SU-DHL-6 (cell line): ENCODE measurements at regions not wholly inside any gene's neighbourhood (a gene's known extent, or its start where the extent isn't known, plus 50 kb on each side); places are given as distances from the start of the nearest gene placed in this dataset.

ENCODE experiments used
- H2AFZ ChIP-seq: fragments of 200-600 bp; sonication (generic); 2 replicates; pipeline ENCODE4 v1.6.1; 2014; ENCODE audit warnings: low read depth, mild to moderate bottlenecking, moderate library complexity, mixed read lengths, antibody characterized with exemption, low read length; ENCODE audit not compliant: severe bottlenecking
- H3F3A ChIP-seq: fragments of 200-600 bp; shearing (Covaris generic); 2 replicates; pipeline ENCODE4 v1.6.0; 2016; ENCODE audit warnings: antibody characterized with exemption, mild to moderate bottlenecking; ENCODE audit not compliant: insufficient read depth
- H3K27ac ChIP-seq: fragments of 200-600 bp; sonication (generic); 2 replicates; pipeline ENCODE4 v1.5.1; 2016; ENCODE audit warnings: low read depth, mild to moderate bottlenecking, low read length, moderate library complexity, mixed read lengths
- H3K27me3 ChIP-seq: fragments of 200-600 bp; sonication (generic), shearing (Covaris generic); 2 replicates; pipeline ENCODE4 v1.6.0; 2014; ENCODE audit warnings: mild to moderate bottlenecking, low read length
- H3K36me3 ChIP-seq: fragments of 200-600 bp; sonication (generic); 2 replicates; pipeline ENCODE4 v1.6.1; 2014; ENCODE audit warnings: mild to moderate bottlenecking, low read length, mixed read lengths
- H3K4me2 ChIP-seq: fragments of 300-600, 200-600 bp; shearing (Covaris generic), sonication (generic); 2 replicates; pipeline ENCODE4 v1.6.0; 2014; ENCODE audit warnings: low read length, low read depth, mild to moderate bottlenecking; ENCODE audit not compliant: poor library complexity, severe bottlenecking
- H3K4me3 ChIP-seq: fragments of 200-600 bp; sonication (generic); 2 replicates; pipeline ENCODE4 v1.5.1; 2014; ENCODE audit warnings: antibody characterized with exemption, low read length, mild to moderate bottlenecking, mixed read lengths; ENCODE audit not compliant: insufficient read depth, poor library complexity, severe bottlenecking
- H3K79me2 ChIP-seq: fragments of 200-600 bp; sonication (generic); 2 replicates; pipeline ENCODE4 v1.6.1; 2014; ENCODE audit warnings: mild to moderate bottlenecking, low read length, moderate library complexity; ENCODE audit not compliant: insufficient read depth
- H3K9ac ChIP-seq: fragments of 200-600 bp; sonication (generic); 2 replicates; pipeline ENCODE4 v1.7.0; 2014; ENCODE audit warnings: mild to moderate bottlenecking, low read length
- H3K9me2 ChIP-seq: fragments of 200-600 bp; sonication (generic); replicated peaks from 2 replicates; pipeline ENCODE4 v1.6.1; 2014; ENCODE audit warnings: low read length; ENCODE audit not compliant: insufficient read depth
- H3K9me3 ChIP-seq: fragments of 200-600 bp; sonication (generic); 2 replicates; pipeline ENCODE4 v1.6.1; 2014; ENCODE audit warnings: low read length, mixed read lengths; ENCODE audit not compliant: insufficient read depth
- H4K20me1 ChIP-seq: fragments of 200-600 bp; sonication (generic); 2 replicates; pipeline ENCODE4 v1.6.1; 2014; ENCODE audit warnings: low read depth, mild to moderate bottlenecking, antibody characterized with exemption, low read length, moderate library complexity, mixed read lengths
- EZH2phosphoT487 ChIP-seq: fragments of 200-600 bp; sonication (generic), shearing (Covaris generic); conservative IDR thresholded peaks from 2 replicates; pipeline ENCODE4 v1.6.1; 2018; ENCODE audit warnings: mild to moderate bottlenecking, antibody characterized with exemption, low read length, moderate library complexity, mixed read lengths
- TF ChIP-seq, protein P1 (sequence below): fragments of 200-600 bp; sonication (generic); IDR thresholded peaks from one replicate; pipeline ENCODE4 v1.5.1; 2017; ENCODE audit warnings: antibody characterized with exemption, mild to moderate bottlenecking, low read length, moderate library complexity; ENCODE audit not compliant: insufficient read depth, poor library complexity, severe bottlenecking

- H3K9me3 ChIP-seq: no peaks in the 10 kb centered on the region
- H3K27ac ChIP-seq: no peak overlapping the region
- no peaks in the 10 kb centered on the region for H3K79me2 ChIP-seq
- no peak overlapping the region for H3K4me3 ChIP-seq
- no peak overlapping the region for H3K4me2 ChIP-seq
- TF ChIP-seq, protein P1, sequence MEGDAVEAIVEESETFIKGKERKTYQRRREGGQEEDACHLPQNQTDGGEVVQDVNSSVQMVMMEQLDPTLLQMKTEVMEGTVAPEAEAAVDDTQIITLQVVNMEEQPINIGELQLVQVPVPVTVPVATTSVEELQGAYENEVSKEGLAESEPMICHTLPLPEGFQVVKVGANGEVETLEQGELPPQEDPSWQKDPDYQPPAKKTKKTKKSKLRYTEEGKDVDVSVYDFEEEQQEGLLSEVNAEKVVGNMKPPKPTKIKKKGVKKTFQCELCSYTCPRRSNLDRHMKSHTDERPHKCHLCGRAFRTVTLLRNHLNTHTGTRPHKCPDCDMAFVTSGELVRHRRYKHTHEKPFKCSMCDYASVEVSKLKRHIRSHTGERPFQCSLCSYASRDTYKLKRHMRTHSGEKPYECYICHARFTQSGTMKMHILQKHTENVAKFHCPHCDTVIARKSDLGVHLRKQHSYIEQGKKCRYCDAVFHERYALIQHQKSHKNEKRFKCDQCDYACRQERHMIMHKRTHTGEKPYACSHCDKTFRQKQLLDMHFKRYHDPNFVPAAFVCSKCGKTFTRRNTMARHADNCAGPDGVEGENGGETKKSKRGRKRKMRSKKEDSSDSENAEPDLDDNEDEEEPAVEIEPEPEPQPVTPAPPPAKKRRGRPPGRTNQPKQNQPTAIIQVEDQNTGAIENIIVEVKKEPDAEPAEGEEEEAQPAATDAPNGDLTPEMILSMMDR: no peak
- no peak overlapping the region for H3K9ac ChIP-seq
- H3K36me3 ChIP-seq: no peaks in the 10 kb centered on the region
- no peaks in the 10 kb centered on the region for H4K20me1 ChIP-seq
- H3K27me3 ChIP-seq: no peaks in the 10 kb centered on the region
- no peaks in the 10 kb centered on the region for H3K9me2 ChIP-seq
- H3F3A ChIP-seq: no peaks in the 10 kb centered on the region
- no peak overlapping the region for H2AFZ ChIP-seq
Observed at GRCh38 chr2:121904656-121905055, 149.2 kb downstream of the TSN start.

DNA sequence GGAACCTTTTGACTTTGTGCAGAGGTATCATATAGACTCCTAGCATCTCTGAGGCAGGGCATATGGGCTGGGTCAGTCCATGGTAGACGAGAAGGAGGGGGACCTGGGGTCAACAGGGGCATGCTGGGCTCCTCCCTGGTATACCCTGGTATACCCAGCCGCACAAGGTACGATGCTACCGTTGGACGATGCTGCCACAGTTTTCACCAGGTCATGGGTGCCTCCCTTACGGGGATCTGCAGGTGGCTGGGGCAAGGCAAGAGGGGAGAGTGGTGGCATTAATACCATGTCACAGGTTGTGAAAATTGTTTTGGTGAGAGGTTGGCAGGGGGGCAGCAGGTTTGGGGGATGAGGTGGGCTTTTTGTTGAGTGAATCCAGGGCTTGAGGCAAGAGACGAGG lies 149.8 kb downstream of the TSN start:
- H3K27me3 ChIP-seq: no peaks in the 10 kb centered on the region
- no peaks in the 10 kb centered on the region for H3F3A ChIP-seq
- no peak overlapping the region for H3K4me2 ChIP-seq
- no peaks in the 10 kb centered on the region for H4K20me1 ChIP-seq
- no peaks in the 10 kb centered on the region for H3K36me3 ChIP-seq
- TF ChIP-seq, protein P1: no peak
- TF ChIP-seq EZH2phosphoT487: no peak
- no peak overlapping the region for H3K9ac ChIP-seq
- no peaks in the 10 kb centered on the region for H3K9me3 ChIP-seq
- no peak overlapping the region for H3K27ac ChIP-seq
- no peak overlapping the region for H3K4me3 ChIP-seq
- H2AFZ ChIP-seq: no peak overlapping the region
- no peaks in the 10 kb centered on the region for H3K9me2 ChIP-seq
- H3K79me2 ChIP-seq: no peaks in the 10 kb centered on the region

DNA sequence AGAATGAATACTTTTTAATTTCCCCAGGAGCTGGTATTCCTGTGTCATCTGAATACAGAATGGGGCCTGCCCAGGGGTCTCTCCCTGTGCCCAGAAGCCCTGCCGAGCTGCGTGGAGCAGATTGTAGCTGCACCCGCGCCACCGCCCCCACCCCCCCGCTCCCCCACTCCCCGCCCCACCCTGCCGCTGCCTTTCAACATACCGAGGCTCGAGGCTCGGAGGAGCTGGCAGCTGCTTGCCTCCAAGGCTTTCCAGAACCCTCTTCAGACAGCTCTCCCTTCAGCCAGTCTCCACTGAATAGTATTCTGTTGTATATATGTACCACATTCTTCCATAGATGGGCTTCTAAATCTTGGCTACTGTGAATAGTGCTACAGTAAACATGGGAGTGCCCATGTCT lies 150.7 kb downstream of the TSN start:
- Histone ChIP-seq H3K27me3 (no peaks in the 10 kb centered on the region), H4K20me1 (no peaks in the 10 kb centered on the region), H3K79me2 (no peaks in the 10 kb centered on the region), H2AFZ (no peak overlapping the region), H3K36me3 (no peaks in the 10 kb centered on the region), H3K27ac (no peak overlapping the region), H3K9me3 (no peaks in the 10 kb centered on the region), H3K4me3 (no peak overlapping the region), H3K9ac (no peak overlapping the region), H3K4me2 (no peak overlapping the region), H3F3A (no peaks in the 10 kb centered on the region), H3K9me2 (no peaks in the 10 kb centered on the region)
- TF ChIP-seq EZH2phosphoT487: no peak
- TF ChIP-seq, protein P1: no peak

GRCh38 chr2:121907928-121908327 lies 152.5 kb downstream of the TSN start:
- Histone ChIP-seq H4K20me1 (no peaks in the 10 kb centered on the region), H3K9me3 (no peaks in the 10 kb centered on the region), H3K36me3 (no peaks in the 10 kb centered on the region), H3K27ac (no peak overlapping the region), H3K4me2 (no peak overlapping the region), H3K4me3 (no peak overlapping the region), H3K9ac (no peak overlapping the region), H3K27me3 (no peaks in the 10 kb centered on the region), H3F3A (no peaks in the 10 kb centered on the region), H3K9me2 (no peaks in the 10 kb centered on the region), H3K79me2 (no peaks in the 10 kb centered on the region), H2AFZ (no peak overlapping the region)
- no peak for TF ChIP-seq EZH2phosphoT487
- TF ChIP-seq, protein P1: no peak
